Colonic mucosa (tissue), 4 donors: ENCODE measurements at regions not wholly inside any gene's neighbourhood (a gene's known extent, or its start where the extent isn't known, plus 50 kb on each side); places are given as distances from the start of the nearest gene placed in this dataset.

Experiments used
- DNase-seq: peaks from one replicate; pipeline ENCODE4 v3.0.0-alpha.2; 2020
- H3K27ac ChIP-seq: fragments of 200-600 bp; one replicate; pipeline ENCODE4 v1.8.0; 2021
- H3K27me3 ChIP-seq: fragments of 200-600 bp; one replicate; pipeline ENCODE4 v1.8.0; 2021
- H3K36me3 ChIP-seq: fragments of 200-600 bp; one replicate; pipeline ENCODE4 v1.8.0; 2021
- H3K4me1 ChIP-seq: fragments of 200-600 bp; one replicate; pipeline ENCODE4 v1.8.0; 2021; ENCODE audit warnings: mild to moderate bottlenecking
- H3K4me3 ChIP-seq: fragments of 200-600 bp; one replicate; pipeline ENCODE4 v1.8.0; 2021
- H3K9ac ChIP-seq, 2 donors: one replicate each; pipeline ENCODE4 v1.7.0; 2013; ENCODE audit warnings: control low read depth in 2 of 2, low read depth in 2 of 2, low read length in 2 of 2
- H3K9me3 ChIP-seq: fragments of 200-600 bp; one replicate; pipeline ENCODE4 v1.8.0; 2021
- intact Hi-C: fragments of 100-400 bp; cut with DNase I; formaldehyde crosslinking; loops from one replicate; pipeline ENCODE4 v1.14.1; 2022
- TF ChIP-seq, protein P1 (sequence below): fragments of 200-600 bp; IDR thresholded peaks from one replicate; pipeline ENCODE4 v1.8.0; 2022; ENCODE audit warnings: antibody characterized with exemption, mild to moderate bottlenecking
- donor health status: healthy.
- donor health status: DM: no; HTN: no; CAD: no.
- donor health status: DM: no; HTN: no; CAD: no.

DNA sequence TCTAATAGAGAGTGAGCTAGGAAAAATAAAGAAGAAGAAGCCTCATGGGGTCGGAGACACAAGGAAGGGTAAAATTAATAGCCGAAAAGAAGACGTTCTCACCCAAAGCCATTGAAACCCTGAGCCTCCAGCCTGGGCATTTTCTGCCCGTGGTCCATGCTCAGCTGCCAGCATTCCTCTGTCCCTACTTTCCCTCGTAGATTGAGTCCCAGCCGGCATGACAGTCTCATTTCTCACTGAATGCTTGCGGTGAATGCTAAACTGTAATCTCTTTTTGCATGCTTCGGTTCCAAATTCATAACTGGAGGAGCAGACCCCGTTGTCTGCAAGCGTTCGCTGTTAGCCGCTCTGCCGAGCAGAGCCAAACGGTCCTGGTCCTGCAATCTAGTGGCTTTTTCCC lies 54.0 kb upstream of the COX10 start:
- intact Hi-C loops, result no loop called here
- Histone ChIP-seq H3K27me3 (no peaks in the 10 kb centered on the region), H3K4me1 (no peaks in the 10 kb centered on the region), H3K36me3 (no peaks in the 10 kb centered on the region), H3K9ac (no peak overlapping the region), H3K27ac (no peak overlapping the region), H3K4me3 (no peak overlapping the region), H3K9me3 (no peaks in the 10 kb centered on the region)
- TF ChIP-seq, protein P1, sequence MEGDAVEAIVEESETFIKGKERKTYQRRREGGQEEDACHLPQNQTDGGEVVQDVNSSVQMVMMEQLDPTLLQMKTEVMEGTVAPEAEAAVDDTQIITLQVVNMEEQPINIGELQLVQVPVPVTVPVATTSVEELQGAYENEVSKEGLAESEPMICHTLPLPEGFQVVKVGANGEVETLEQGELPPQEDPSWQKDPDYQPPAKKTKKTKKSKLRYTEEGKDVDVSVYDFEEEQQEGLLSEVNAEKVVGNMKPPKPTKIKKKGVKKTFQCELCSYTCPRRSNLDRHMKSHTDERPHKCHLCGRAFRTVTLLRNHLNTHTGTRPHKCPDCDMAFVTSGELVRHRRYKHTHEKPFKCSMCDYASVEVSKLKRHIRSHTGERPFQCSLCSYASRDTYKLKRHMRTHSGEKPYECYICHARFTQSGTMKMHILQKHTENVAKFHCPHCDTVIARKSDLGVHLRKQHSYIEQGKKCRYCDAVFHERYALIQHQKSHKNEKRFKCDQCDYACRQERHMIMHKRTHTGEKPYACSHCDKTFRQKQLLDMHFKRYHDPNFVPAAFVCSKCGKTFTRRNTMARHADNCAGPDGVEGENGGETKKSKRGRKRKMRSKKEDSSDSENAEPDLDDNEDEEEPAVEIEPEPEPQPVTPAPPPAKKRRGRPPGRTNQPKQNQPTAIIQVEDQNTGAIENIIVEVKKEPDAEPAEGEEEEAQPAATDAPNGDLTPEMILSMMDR, result no peak
- DNase-seq, result no peak

DNA sequence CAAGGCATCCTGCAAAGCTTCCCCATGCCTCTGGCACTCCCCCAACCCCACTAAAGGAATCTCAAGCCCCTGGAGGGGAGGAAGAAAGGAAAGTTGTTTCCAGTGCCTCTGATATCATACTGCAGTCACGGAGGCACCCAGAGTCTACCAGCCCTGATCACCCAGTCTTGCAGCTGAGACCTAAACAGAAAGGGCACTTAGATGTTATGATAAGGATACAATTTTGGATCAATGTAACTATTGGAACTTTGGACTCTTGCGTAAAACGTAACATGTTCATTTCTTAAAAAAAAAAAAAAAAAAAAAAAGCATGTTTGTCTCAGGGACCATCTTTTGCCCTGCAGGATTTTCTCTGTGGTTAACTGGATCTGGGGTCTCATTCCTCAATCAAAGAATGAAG lies 52.4 kb upstream of the COX10 start:
- Histone ChIP-seq H3K9me3 (no peaks in the 10 kb centered on the region), H3K27me3 (no peaks in the 10 kb centered on the region), H3K9ac (no peak overlapping the region), H3K27ac (no peak overlapping the region), H3K36me3 (no peaks in the 10 kb centered on the region), H3K4me3 (no peak overlapping the region), H3K4me1 (no peaks in the 10 kb centered on the region)
- intact Hi-C loops, result no loop called here
- no peak for DNase-seq
- TF ChIP-seq, protein P1, result no peak

DNA sequence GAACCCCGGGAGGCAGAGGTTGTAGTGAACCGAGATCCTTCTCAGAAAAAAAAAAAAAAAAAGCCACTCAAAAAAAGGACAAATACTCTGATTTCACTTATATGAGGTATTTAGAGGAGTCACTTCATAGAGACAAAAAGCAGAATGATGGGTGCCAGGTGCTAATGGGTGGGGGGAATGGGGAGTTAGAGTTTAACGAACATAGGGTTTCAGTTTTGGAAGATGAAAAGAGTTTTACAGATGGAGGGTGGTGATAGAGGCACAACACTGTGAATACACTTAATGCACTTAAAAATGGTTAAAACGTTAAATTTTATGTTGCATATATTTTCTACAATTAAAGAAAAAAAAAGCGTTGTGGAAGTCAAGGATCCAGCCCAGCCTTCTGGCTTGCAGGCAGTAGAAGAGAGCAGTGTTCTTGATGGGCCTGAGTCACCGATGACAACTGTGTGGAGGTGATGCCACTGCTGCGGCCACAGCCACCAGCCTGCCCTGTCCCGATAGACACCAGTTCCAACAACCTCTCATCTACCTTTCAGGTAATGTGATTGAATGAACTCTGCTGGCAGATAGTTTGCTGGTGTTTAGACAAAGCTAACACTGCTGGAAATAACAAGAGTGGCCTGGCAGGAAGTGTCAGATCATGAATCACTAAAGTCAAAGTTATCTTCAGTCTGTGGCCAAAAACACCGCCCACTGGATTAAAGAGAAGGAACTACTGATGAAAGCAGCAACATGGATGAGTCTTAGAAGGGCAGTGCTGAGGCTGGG lies 49.9 kb upstream of the COX10 start:
- intact Hi-C loops, result no loop called here
- DNase-seq, result no peak

More for the DNA sequence above, 49.9 kb upstream of the COX10 start:
- Histone ChIP-seq H3K36me3 (no peaks in the 10 kb centered on the region), H3K27me3 (no peaks in the 10 kb centered on the region), H3K4me3 (no peak overlapping the region), H3K4me1 (no peaks in the 10 kb centered on the region), H3K9me3 (no peaks in the 10 kb centered on the region), H3K9ac (no peak overlapping the region), H3K27ac (no peak overlapping the region)
- TF ChIP-seq, protein P1, result no peak
